ENCODE measurements at regions not wholly inside any gene's neighbourhood (a gene's known extent, or its start where the extent isn't known, plus 50 kb on each side); places are given as distances from the start of the nearest gene placed in this dataset.
"Not testable (repeated sequence)": the region's sequence is repeated elsewhere in the genome, so short reads cannot be mapped to it uniquely, and the experiment has no call there.

- H4K20me1 ChIP-seq (ENCODE audit: insufficient read depth, low read length); H3K9me3 Mint-ChIP-seq; H3K4me1 Mint-ChIP-seq; H3K27me3 Mint-ChIP-seq (ENCODE audit: low read depth in 3 of 3); DNase-seq; H3K4me3 ChIP-seq (replicated peaks in 1 of 3; ENCODE audit: low read depth in 2 of 3, low read length in 3 of 3); H3K36me3 ChIP-seq (replicated peaks in 1 of 2; ENCODE audit: control insufficient read depth in 1 of 2, insufficient read depth in 2 of 2, low read length in 2 of 2); H3K27ac Mint-ChIP-seq; intact Hi-C loops (cut with micrococcal nuclease); H3K4me3 Mint-ChIP-seq; H3K36me3 Mint-ChIP-seq; H3K4me1 ChIP-seq (ENCODE audit: control insufficient read depth in 1 of 2, insufficient read depth in 2 of 2, low read length in 2 of 2); H3K79me2 ChIP-seq (ENCODE audit: insufficient read depth, low read length); H3K27ac ChIP-seq (ENCODE audit: low read depth in 1 of 2, low read length in 2 of 2); H3K9ac ChIP-seq (ENCODE audit: insufficient read depth, low read length, poor library complexity, severe bottlenecking); H3K27me3 ChIP-seq (ENCODE audit: control insufficient read depth in 2 of 2, insufficient read depth in 2 of 2, low read length in 2 of 2); H2AFZ ChIP-seq (ENCODE audit: insufficient read depth, low read depth, low read length, poor library complexity, severe bottlenecking); H3K4me2 ChIP-seq (replicated peaks; ENCODE audit: extremely low read depth, low read length, poor library complexity, severe bottlenecking): not testable (repeated sequence)
- WGBS (ENCODE audit: insufficient coverage): 78% methylated on average over 4 of the region's 7 CpGs
- peaks cover 67 to 80% of the 10 kb centered on the region in 2 donors for H3K9me3 ChIP-seq (replicated peaks in 1 of 2; ENCODE audit: control insufficient read depth in 1 of 2, insufficient read depth in 1 of 2, low read length in 2 of 2)
Observed at GRCh38 chr21:9749741-9750230, 771.6 kb upstream of the TPTE start.

GRCh38 chr21:9750341-9751086 lies 770.9 kb upstream of the TPTE start:
- no peak overlapping the region for H3K4me2 ChIP-seq (replicated peaks; ENCODE audit: extremely low read depth, low read length, poor library complexity, severe bottlenecking)
- H3K27me3 ChIP-seq (ENCODE audit: control insufficient read depth in 2 of 2, insufficient read depth in 2 of 2, low read length in 2 of 2): no peaks in the 10 kb centered on the region
- H3K4me1 ChIP-seq (ENCODE audit: control insufficient read depth in 1 of 2, insufficient read depth in 2 of 2, low read length in 2 of 2): no peaks in the 10 kb centered on the region
- DNase-seq: no peak
- H3K4me3 ChIP-seq (replicated peaks in 1 of 3; ENCODE audit: low read depth in 2 of 3, low read length in 3 of 3): no peak overlapping the region
- peaks cover 67 to 81% of the 10 kb centered on the region in 2 donors for H3K9me3 ChIP-seq (replicated peaks in 1 of 2; ENCODE audit: control insufficient read depth in 1 of 2, insufficient read depth in 1 of 2, low read length in 2 of 2)
- intact Hi-C loops (cut with micrococcal nuclease): no loop called here
- H3K4me1 Mint-ChIP-seq: no peaks in the 10 kb centered on the region
- peaks cover 0 to 12% (median 4%) of the 10 kb centered on the region in 7 donors for H3K9me3 Mint-ChIP-seq
- H3K4me3 Mint-ChIP-seq: no peak overlapping the region
- H3K79me2 ChIP-seq (ENCODE audit: insufficient read depth, low read length): no peaks in the 10 kb centered on the region
- no peaks in the 10 kb centered on the region for H3K36me3 Mint-ChIP-seq
- no peaks in the 10 kb centered on the region for H3K27me3 Mint-ChIP-seq (ENCODE audit: low read depth in 3 of 3)
- no peak overlapping the region for H2AFZ ChIP-seq (ENCODE audit: insufficient read depth, low read depth, low read length, poor library complexity, severe bottlenecking)
- no peaks in the 10 kb centered on the region for H3K36me3 ChIP-seq (replicated peaks in 1 of 2; ENCODE audit: control insufficient read depth in 1 of 2, insufficient read depth in 2 of 2, low read length in 2 of 2)
- 82% methylated on average over 7 of the region's 13 CpGs for WGBS (ENCODE audit: insufficient coverage)
- H3K27ac ChIP-seq (ENCODE audit: low read depth in 1 of 2, low read length in 2 of 2): no peak overlapping the region
- no peak for TF ChIP-seq CTCF (IDR thresholded peaks at IDR 0.05)
- H3K27ac Mint-ChIP-seq: no peak overlapping the region
- no peaks in the 10 kb centered on the region for H4K20me1 ChIP-seq (ENCODE audit: insufficient read depth, low read length)
- no peak overlapping the region for H3K9ac ChIP-seq (ENCODE audit: insufficient read depth, low read length, poor library complexity, severe bottlenecking)

DNA sequence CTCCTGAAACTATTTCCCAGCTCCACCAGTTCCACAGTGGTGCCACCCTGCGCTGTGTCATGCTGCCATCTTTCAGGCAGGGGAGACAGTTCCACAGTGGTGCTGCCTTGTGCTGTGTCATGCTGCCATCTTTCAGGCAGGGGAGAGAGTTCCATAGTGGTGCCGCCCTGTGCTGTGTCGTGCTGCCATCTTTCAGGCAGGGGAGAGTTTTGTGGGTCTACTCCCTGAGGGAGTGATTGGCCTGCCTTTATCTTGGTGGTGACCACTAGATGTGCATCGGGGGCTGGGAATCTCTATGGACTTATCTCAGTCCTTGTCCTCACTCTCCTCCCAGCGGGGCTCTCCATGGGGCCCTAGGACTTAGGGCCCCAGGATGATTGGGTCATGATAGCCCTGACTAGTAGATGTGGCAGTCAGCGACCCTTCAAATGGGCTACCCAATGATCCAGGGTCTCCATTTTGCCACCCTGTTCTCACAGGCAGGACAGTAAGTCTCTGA lies 770.2 kb upstream of the TPTE start:
- peaks cover 0 to 16% (median 7%) of the 10 kb centered on the region in 7 donors for H3K9me3 Mint-ChIP-seq
- WGBS (ENCODE audit: insufficient coverage): 82% methylated on average over 5 of the region's 6 CpGs
- intact Hi-C loops (cut with micrococcal nuclease); H3K79me2 ChIP-seq (ENCODE audit: insufficient read depth, low read length); H3K4me1 Mint-ChIP-seq; DNase-seq; H3K27ac Mint-ChIP-seq; H2AFZ ChIP-seq (ENCODE audit: insufficient read depth, low read depth, low read length, poor library complexity, severe bottlenecking); H3K27me3 ChIP-seq (ENCODE audit: control insufficient read depth in 2 of 2, insufficient read depth in 2 of 2, low read length in 2 of 2); H3K27ac ChIP-seq (ENCODE audit: low read depth in 1 of 2, low read length in 2 of 2); H3K4me3 Mint-ChIP-seq; H3K4me1 ChIP-seq (ENCODE audit: control insufficient read depth in 1 of 2, insufficient read depth in 2 of 2, low read length in 2 of 2); H3K4me3 ChIP-seq (replicated peaks in 1 of 3; ENCODE audit: low read depth in 2 of 3, low read length in 3 of 3); H3K27me3 Mint-ChIP-seq (ENCODE audit: low read depth in 3 of 3); H4K20me1 ChIP-seq (ENCODE audit: insufficient read depth, low read length); H3K9ac ChIP-seq (ENCODE audit: insufficient read depth, low read length, poor library complexity, severe bottlenecking); H3K4me2 ChIP-seq (replicated peaks; ENCODE audit: extremely low read depth, low read length, poor library complexity, severe bottlenecking); H3K36me3 Mint-ChIP-seq; H3K36me3 ChIP-seq (replicated peaks in 1 of 2; ENCODE audit: control insufficient read depth in 1 of 2, insufficient read depth in 2 of 2, low read length in 2 of 2): not testable (repeated sequence)
- H3K9me3 ChIP-seq (replicated peaks in 1 of 2; ENCODE audit: control insufficient read depth in 1 of 2, insufficient read depth in 1 of 2, low read length in 2 of 2): peaks cover 63 to 81% of the 10 kb centered on the region in 2 donors

DNA sequence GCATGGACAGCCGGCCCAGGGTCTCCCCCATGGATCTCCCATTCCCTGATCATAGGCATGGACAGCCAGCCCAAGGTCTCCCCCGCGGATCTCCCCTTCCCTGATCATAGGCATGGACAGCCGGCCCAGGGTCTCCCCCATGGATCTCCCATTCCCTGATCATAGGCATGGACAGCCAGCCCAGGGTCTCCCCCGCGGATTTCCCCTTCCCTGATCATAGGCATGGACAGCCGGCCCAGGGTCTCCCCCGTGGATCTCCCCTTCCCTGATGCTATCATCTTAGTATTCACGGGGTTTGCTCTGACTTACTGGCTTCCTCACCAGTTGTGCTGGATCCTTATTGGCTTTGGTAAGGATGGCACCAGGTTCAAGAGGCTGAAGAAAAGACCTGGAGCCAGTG lies 769.4 kb upstream of the TPTE start:
- H3K4me2 ChIP-seq (replicated peaks; ENCODE audit: extremely low read depth, low read length, poor library complexity, severe bottlenecking); H3K4me3 Mint-ChIP-seq; H3K27ac Mint-ChIP-seq; H3K36me3 ChIP-seq (replicated peaks in 1 of 2; ENCODE audit: control insufficient read depth in 1 of 2, insufficient read depth in 2 of 2, low read length in 2 of 2); H3K27ac ChIP-seq (ENCODE audit: low read depth in 1 of 2, low read length in 2 of 2); H3K79me2 ChIP-seq (ENCODE audit: insufficient read depth, low read length); H3K27me3 ChIP-seq (ENCODE audit: control insufficient read depth in 2 of 2, insufficient read depth in 2 of 2, low read length in 2 of 2); H3K4me1 Mint-ChIP-seq; H3K4me1 ChIP-seq (ENCODE audit: control insufficient read depth in 1 of 2, insufficient read depth in 2 of 2, low read length in 2 of 2); intact Hi-C loops (cut with micrococcal nuclease); H3K9ac ChIP-seq (ENCODE audit: insufficient read depth, low read length, poor library complexity, severe bottlenecking); H2AFZ ChIP-seq (ENCODE audit: insufficient read depth, low read depth, low read length, poor library complexity, severe bottlenecking); H4K20me1 ChIP-seq (ENCODE audit: insufficient read depth, low read length); H3K27me3 Mint-ChIP-seq (ENCODE audit: low read depth in 3 of 3); DNase-seq; H3K36me3 Mint-ChIP-seq; H3K4me3 ChIP-seq (replicated peaks in 1 of 3; ENCODE audit: low read depth in 2 of 3, low read length in 3 of 3): not testable (repeated sequence)
- peaks cover 61 to 81% of the 10 kb centered on the region in 2 donors for H3K9me3 ChIP-seq (replicated peaks in 1 of 2; ENCODE audit: control insufficient read depth in 1 of 2, insufficient read depth in 1 of 2, low read length in 2 of 2)
- 69% methylated on average over 9 of the region's 9 CpGs for WGBS (ENCODE audit: insufficient coverage)
- peaks cover 0 to 16% (median 7%) of the 10 kb centered on the region in 7 donors for H3K9me3 Mint-ChIP-seq

Measured in CD14-positive monocyte (primary cell).